ENCODE measurements at regions not wholly inside any gene's neighbourhood (a gene's known extent, or its start where the extent isn't known, plus 50 kb on each side); places are given as distances from the start of the nearest gene placed in this dataset.

GRCh38 chr2:219737270-219737691 is 109.9 kb downstream of the SLC4A3 start:
- FAIRE-seq (no peak), DNase-seq (ENCODE audit: insufficient read length, low spot score) (no peak)
- TF ChIP-seq CTCF (IDR thresholded peaks at IDR 0.05; ENCODE audit: insufficient read depth, missing control alignments), result peak; percentile 43

GRCh38 chr2:219739066-219739465 is 111.6 kb downstream of the SLC4A3 start:
- no peak for FAIRE-seq
- TF ChIP-seq CTCF (IDR thresholded peaks at IDR 0.05; ENCODE audit: insufficient read depth, missing control alignments), result no peak
- DNase-seq (ENCODE audit: insufficient read length, low spot score), result no peak

GRCh38 chr2:219739866-219740440 is 112.5 kb downstream of the SLC4A3 start:
- FAIRE-seq (no peak), DNase-seq (ENCODE audit: insufficient read length, low spot score) (no peak)
- no peak for TF ChIP-seq CTCF (IDR thresholded peaks at IDR 0.05; ENCODE audit: insufficient read depth, missing control alignments)

- TF ChIP-seq CTCF (IDR thresholded peaks at IDR 0.05; ENCODE audit: insufficient read depth, missing control alignments), result no peak
- no peak for FAIRE-seq
- DNase-seq (ENCODE audit: insufficient read length, low spot score), result no peak
Observed at GRCh38 chr2:219743548-219743947, 116.1 kb downstream of the SLC4A3 start.

- TF ChIP-seq CTCF (IDR thresholded peaks at IDR 0.05; ENCODE audit: insufficient read depth, missing control alignments), result no peak
- no peak for FAIRE-seq
- no peak for DNase-seq (ENCODE audit: insufficient read length, low spot score)
Observed at GRCh38 chr2:219744066-219744465, 116.6 kb downstream of the SLC4A3 start.

- TF ChIP-seq CTCF (IDR thresholded peaks at IDR 0.05; ENCODE audit: insufficient read depth, missing control alignments), result no peak
- DNase-seq (ENCODE audit: insufficient read length, low spot score) (no peak), FAIRE-seq (no peak)
Observed at GRCh38 chr2:219744600-219744999, 117.2 kb downstream of the SLC4A3 start.

- FAIRE-seq (no peak), DNase-seq (ENCODE audit: insufficient read length, low spot score) (no peak)
- no peak for TF ChIP-seq CTCF (IDR thresholded peaks at IDR 0.05; ENCODE audit: insufficient read depth, missing control alignments)
Observed at GRCh38 chr2:219747637-219748036, 120.2 kb downstream of the SLC4A3 start.
